HEK293T (cell line): ENCODE measurements at regions not wholly inside any gene's neighbourhood (a gene's known extent, or its start where the extent isn't known, plus 50 kb on each side); places are given as distances from the start of the nearest gene placed in this dataset.

Experiments used
- CTCF ChIA-PET: fragments of 350-600 bp; formaldehyde crosslinking; extraction: SDS; loops from one replicate; lab custom pipeline; 2021; ENCODE audit warnings: antibody characterized with exemption, inconsistent platforms; lab: Yijun Ruan, JAX
- POLR2A ChIA-PET: fragments of 350-600 bp; formaldehyde crosslinking; extraction: SDS; loops from one replicate; lab custom pipeline; 2020; ENCODE audit warnings: antibody characterized with exemption, inconsistent platforms; lab: Yijun Ruan, JAX
- DNase-seq: peaks from one replicate; pipeline ENCODE4 v3.0.0; 2012; ENCODE audit warnings: mixed read lengths; ENCODE audit errors: extremely low spot score
- ARNT ChIP-seq: fragments of 450-650 bp; IDR thresholded peaks from 2 replicates; pipeline ENCODE4 v1.6.1; 2017; ENCODE audit warnings: mild to moderate bottlenecking
- BHLHE40 ChIP-seq: fragments of 450-650 bp; IDR thresholded peaks from 2 replicates; pipeline ENCODE4 v1.6.1; 2016; ENCODE audit warnings: mild to moderate bottlenecking, moderate library complexity, borderline replicate concordance
- CTBP1 ChIP-seq: fragments of 450-650 bp; IDR thresholded peaks from 2 replicates; pipeline ENCODE4 v1.6.1; 2016; ENCODE audit warnings: borderline replicate concordance
- ELF4 ChIP-seq: fragments of 450-650 bp; IDR thresholded peaks from 2 replicates; pipeline ENCODE4 v1.6.1; 2017; ENCODE audit warnings: antibody characterized with exemption
- FOXA1 ChIP-seq: fragments of 450-650 bp; IDR thresholded peaks from 2 replicates; pipeline ENCODE4 v1.6.1; 2016; ENCODE audit warnings: mild to moderate bottlenecking
- FOXK2 ChIP-seq: fragments of 450-650 bp; IDR thresholded peaks from 2 replicates; pipeline ENCODE4 v1.6.1; 2016; ENCODE audit warnings: mild to moderate bottlenecking
- FOXM1 ChIP-seq: fragments of 450-650 bp; IDR thresholded peaks from 2 replicates; pipeline ENCODE4 v1.6.1; 2017; ENCODE audit warnings: mild to moderate bottlenecking, borderline replicate concordance
- HDGF ChIP-seq: fragments of 450-650 bp; IDR thresholded peaks from 2 replicates; pipeline ENCODE4 v1.6.1; 2017; ENCODE audit warnings: antibody characterized with exemption, borderline replicate concordance
- L3MBTL2 ChIP-seq: fragments of 450-650 bp; conservative IDR thresholded peaks from 2 replicates; pipeline ENCODE4 v1.6.1; 2016; ENCODE audit warnings: mild to moderate bottlenecking
- LEF1 ChIP-seq: fragments of 450-650 bp; IDR thresholded peaks from 2 replicates; pipeline ENCODE4 v1.6.1; 2017; ENCODE audit warnings: mild to moderate bottlenecking, borderline replicate concordance
- NFRKB ChIP-seq: fragments of 450-650 bp; IDR thresholded peaks from 2 replicates; pipeline ENCODE4 v1.6.1; 2016; ENCODE audit warnings: mild to moderate bottlenecking, moderate library complexity
- SP1 ChIP-seq: fragments of 450-650 bp; IDR thresholded peaks from 2 replicates; pipeline ENCODE4 v1.6.1; 2017
- SUZ12 ChIP-seq: fragments of 450-650 bp; IDR thresholded peaks from 2 replicates; pipeline ENCODE4 v1.6.1; 2016; ENCODE audit warnings: mild to moderate bottlenecking
- TARDBP ChIP-seq: fragments of 450-650 bp; IDR thresholded peaks from 2 replicates; pipeline ENCODE4 v1.6.1; 2016
- ZNF384 ChIP-seq: fragments of 450-650 bp; IDR thresholded peaks from 2 replicates; pipeline ENCODE4 v1.6.1; 2016
- TF ChIP-seq, protein P1 (sequence below): fragments of 450-650 bp; IDR thresholded peaks from 2 replicates; pipeline ENCODE4 v1.6.1; 2016

GRCh38 chr2:128687565-128687964 is 368.9 kb upstream of the HS6ST1 start:
- TF ChIP-seq HDGF (no peak), L3MBTL2 (no peak), SUZ12 (no peak), SP1 (no peak), FOXA1 (no peak), FOXM1 (no peak), LEF1 (no peak), ARNT (no peak), BHLHE40 (no peak), TARDBP (no peak), ELF4 (no peak), FOXK2 (no peak), CTBP1 (no peak)
- no peak for DNase-seq
- ChIA-PET POLR2A (no interaction called here), CTCF (no interaction called here)

DNA sequence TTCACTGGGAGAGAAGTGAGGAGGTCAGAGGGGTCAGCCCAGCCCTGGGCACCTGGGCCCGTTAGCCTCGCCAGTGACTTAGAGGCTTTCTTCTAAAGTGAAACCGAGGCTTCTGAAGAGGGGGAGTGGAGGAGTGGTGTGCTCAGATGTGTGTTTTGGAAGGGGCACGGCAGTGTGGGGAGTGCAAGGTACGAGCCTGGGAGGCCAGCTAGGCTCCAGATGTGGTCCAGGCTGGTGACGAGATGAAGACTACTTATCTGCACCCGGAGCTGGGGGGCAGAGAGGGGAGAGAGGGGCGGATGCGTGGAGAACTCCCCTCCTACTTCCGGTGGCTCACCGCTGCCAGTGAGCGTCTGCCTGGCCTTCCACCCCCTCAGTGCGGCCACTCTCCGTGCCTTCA is 371.3 kb upstream of the HS6ST1 start:
- no peak for TF ChIP-seq ELF4
- no peak for TF ChIP-seq BHLHE40
- TF ChIP-seq FOXM1 = no peak
- no peak for TF ChIP-seq ARNT
- ChIA-PET POLR2A (no interaction called here), CTCF (no interaction called here)
- DNase-seq = no peak

DNA sequence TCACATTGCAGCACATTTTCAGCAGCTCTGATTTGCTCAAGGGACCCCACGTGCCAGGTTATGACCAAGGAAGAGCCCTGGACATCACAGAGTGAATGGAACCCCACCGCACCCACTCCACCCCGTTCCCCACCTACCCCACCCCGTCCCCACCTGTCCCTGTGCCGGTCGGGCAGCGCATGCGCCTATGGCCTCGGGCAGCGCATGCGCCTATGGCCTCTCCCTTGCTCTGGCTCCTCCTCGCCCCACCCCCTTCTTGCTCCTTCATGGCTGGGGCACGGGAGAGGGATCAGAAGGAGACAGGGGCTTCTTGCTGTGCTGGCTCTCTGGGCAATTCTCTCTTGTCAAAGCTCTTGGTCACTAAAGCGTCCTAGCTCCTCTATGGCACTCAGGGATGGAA is 371.8 kb upstream of the HS6ST1 start:
- POLR2A ChIA-PET = no interaction called here
- TF ChIP-seq LEF1 (no peak), ELF4 (no peak), FOXK2 (no peak), NFRKB (no peak), FOXA1 (no peak), HDGF (no peak), ZNF384 (no peak), SP1 (no peak), BHLHE40 (no peak), ARNT (no peak), TARDBP (no peak)
- TF ChIP-seq, protein P1, sequence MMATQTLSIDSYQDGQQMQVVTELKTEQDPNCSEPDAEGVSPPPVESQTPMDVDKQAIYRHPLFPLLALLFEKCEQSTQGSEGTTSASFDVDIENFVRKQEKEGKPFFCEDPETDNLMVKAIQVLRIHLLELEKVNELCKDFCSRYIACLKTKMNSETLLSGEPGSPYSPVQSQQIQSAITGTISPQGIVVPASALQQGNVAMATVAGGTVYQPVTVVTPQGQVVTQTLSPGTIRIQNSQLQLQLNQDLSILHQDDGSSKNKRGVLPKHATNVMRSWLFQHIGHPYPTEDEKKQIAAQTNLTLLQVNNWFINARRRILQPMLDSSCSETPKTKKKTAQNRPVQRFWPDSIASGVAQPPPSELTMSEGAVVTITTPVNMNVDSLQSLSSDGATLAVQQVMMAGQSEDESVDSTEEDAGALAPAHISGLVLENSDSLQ = no peak
- CTCF ChIA-PET = no interaction called here

GRCh38 chr2:128690869-128691268 is 372.2 kb upstream of the HS6ST1 start:
- POLR2A ChIA-PET = no interaction called here
- CTCF ChIA-PET = no interaction called here

More for the DNA sequence above, 371.8 kb upstream of the HS6ST1 start:
- no peak for DNase-seq

DNA sequence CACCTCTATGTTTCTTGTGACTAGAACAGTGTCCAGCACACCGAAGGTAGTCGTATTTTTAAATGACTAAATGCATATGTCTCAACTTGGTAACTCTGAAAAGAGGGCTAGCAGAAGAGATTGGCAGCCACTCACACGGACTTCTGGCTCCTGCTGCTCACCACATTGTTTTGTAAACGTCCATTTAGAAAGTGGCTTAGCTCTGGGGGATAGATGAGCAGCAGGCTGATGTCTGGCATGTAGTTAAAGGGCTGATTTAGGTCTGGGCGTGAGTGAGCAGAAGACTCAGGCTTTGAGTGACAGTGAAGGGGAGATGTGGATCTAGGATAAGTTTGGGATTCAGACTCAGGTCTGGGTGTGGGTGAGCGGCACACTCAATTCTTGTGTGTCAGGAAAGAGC is 372.9 kb upstream of the HS6ST1 start:
- TF ChIP-seq HDGF = no peak
- no peak for TF ChIP-seq BHLHE40
- TF ChIP-seq L3MBTL2 = no peak
- no peak for TF ChIP-seq LEF1
- TF ChIP-seq NFRKB = no peak
- TF ChIP-seq, protein P1 = no peak; the same call in 1 of the 2 replicates
- TF ChIP-seq FOXM1 = no peak
- no peak for TF ChIP-seq ELF4
- no peak for TF ChIP-seq SUZ12
- TF ChIP-seq FOXK2 = no peak
- TF ChIP-seq SP1 = no peak
- no peak for DNase-seq
- ChIA-PET CTCF (no interaction called here), POLR2A (no interaction called here)

More at GRCh38 chr2:128690869-128691268, 372.2 kb upstream of the HS6ST1 start:
- no peak for DNase-seq
- TF ChIP-seq SUZ12 (no peak), HDGF (no peak), NFRKB (no peak), TARDBP (no peak), FOXA1 (no peak), ARNT (no peak), BHLHE40 (no peak), L3MBTL2 (no peak), SP1 (no peak), CTBP1 (no peak), FOXM1 (no peak), ZNF384 (no peak), LEF1 (no peak), FOXK2 (no peak), ELF4 (no peak)
- TF ChIP-seq, protein P1 = no peak

DNA sequence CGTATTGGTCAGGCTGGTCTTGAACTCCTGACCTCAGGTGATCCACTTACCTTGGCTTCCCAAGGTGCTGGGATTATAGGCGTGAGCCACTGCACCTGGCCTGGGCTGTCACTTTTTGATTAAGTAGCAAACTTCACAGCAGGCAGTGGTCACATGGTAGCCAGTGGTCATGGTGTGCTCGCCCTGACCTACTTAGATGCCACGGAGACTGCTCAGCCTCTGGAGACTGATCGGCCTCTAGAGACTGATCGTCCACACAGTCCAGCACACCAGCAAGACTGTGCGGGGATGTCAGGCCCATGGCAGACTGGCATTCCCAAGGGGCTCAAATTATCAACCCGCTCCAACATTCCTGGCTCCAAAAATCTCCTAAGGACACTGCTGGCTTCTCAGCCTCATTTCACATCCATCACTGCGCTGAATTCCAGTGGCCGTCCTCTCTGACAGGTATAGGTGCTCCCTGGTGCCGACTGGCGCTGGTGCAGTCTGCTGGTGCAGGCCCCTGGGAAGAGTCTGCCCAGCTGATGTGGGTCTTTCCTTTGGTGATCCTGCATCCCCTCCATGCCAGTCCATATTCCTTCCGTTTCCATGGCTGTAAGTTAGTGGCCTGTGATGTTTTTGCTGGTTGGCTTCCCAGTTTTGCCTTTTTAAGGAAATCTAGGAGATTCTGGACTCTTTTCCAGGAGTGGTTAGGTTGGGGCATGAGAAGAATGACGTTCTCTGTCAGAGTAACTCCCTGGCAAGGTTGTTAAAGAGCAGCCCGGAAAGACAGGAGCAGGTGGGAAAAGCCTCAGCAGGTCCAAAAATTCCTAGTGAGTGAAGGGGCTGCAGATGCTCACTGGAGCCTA is 374.5 kb upstream of the HS6ST1 start:
- POLR2A ChIA-PET = no interaction called here
- no peak for DNase-seq
- CTCF ChIA-PET = no interaction called here
- TF ChIP-seq HDGF (no peak), FOXK2 (no peak), LEF1 (no peak), FOXM1 (no peak), SP1 (no peak), NFRKB (no peak), TARDBP (no peak), BHLHE40 (no peak), L3MBTL2 (no peak), ZNF384 (no peak), ARNT (no peak), CTBP1 (no peak)
